WTC11 (cell line): ENCODE measurements at regions not wholly inside any gene's neighbourhood (a gene's known extent, or its start where the extent isn't known, plus 50 kb on each side); places are given as distances from the start of the nearest gene placed in this dataset.

Source experiments
- ATAC-seq: fragments of 200-7000 bp; cut with Tn5 transposase; 2 replicates; pipeline ENCODE4 v1.10.0; 2021; ENCODE audit warnings: mild to moderate bottlenecking, moderate library complexity
- CTCF ChIA-PET: fragments of 300-600 bp; sonication (Branson Sonifier 250); formaldehyde crosslinking; loops from one replicate; lab custom pipeline; 2021; ENCODE audit warnings: antibody characterized with exemption; lab: Charles Lee
- POLR2A ChIA-PET: fragments of 350-600 bp; sonication (Branson Sonifier 250); formaldehyde crosslinking; loops from one replicate; lab custom pipeline; 2021; ENCODE audit warnings: antibody characterized with exemption; lab: Charles Lee
- DNase-seq: peaks from one replicate; pipeline ENCODE4 v3.0.0; 2021; ENCODE audit warnings: low spot score
- H3K27ac Mint-ChIP-seq: 2 replicates; pipeline ENCODE4 v1.8.0; 2021; ENCODE audit warnings: mixed read lengths
- H3K27me3 Mint-ChIP-seq: 2 replicates; pipeline ENCODE4 v1.8.0; 2021; ENCODE audit warnings: low read depth, mild to moderate bottlenecking, moderate library complexity, mixed read lengths
- H3K36me3 Mint-ChIP-seq: 2 replicates; pipeline ENCODE4 v1.8.0; 2021; ENCODE audit warnings: mixed read lengths
- H3K4me1 Mint-ChIP-seq: 2 replicates; pipeline ENCODE4 v1.8.0; 2022; ENCODE audit warnings: mixed read lengths
- H3K4me3 Mint-ChIP-seq: 2 replicates; pipeline ENCODE4 v1.8.0; 2021; ENCODE audit warnings: mild to moderate bottlenecking, moderate library complexity, mixed read lengths
- H3K9me3 Mint-ChIP-seq: 2 replicates; pipeline ENCODE4 v1.8.0; 2021; ENCODE audit warnings: mixed read lengths
- CREB1 ChIP-seq: sonication (generic); formaldehyde crosslinking; IDR thresholded peaks from 2 replicates; pipeline ENCODE4 v1.8.0; 2023; ENCODE audit warnings: mild to moderate bottlenecking, missing genetic modification reagents
- CREM ChIP-seq: sonication (generic); formaldehyde crosslinking; IDR thresholded peaks from 2 replicates; pipeline ENCODE4 v1.8.1; 2022; ENCODE audit warnings: mild to moderate bottlenecking, missing genetic modification reagents, moderate library complexity
- EMX1 ChIP-seq: fragments of 250-450 bp; sonication (Bioruptor Pico); IDR thresholded peaks from 2 replicates; pipeline ENCODE4 v1.8.0; 2021; ENCODE audit warnings: mild to moderate bottlenecking
- GABPB1 ChIP-seq: sonication (generic); formaldehyde crosslinking; IDR thresholded peaks from 2 replicates; pipeline ENCODE4 v1.8.1; 2023; ENCODE audit warnings: mild to moderate bottlenecking, missing genetic modification reagents
- HMGXB4 ChIP-seq: sonication (generic); formaldehyde crosslinking; IDR thresholded peaks from 2 replicates; pipeline ENCODE4 v1.8.1; 2023; ENCODE audit warnings: mild to moderate bottlenecking, moderate library complexity, missing genetic modification reagents
- IRF1 ChIP-seq: sonication (generic); formaldehyde crosslinking; IDR thresholded peaks from 2 replicates; pipeline ENCODE4 v1.8.0; 2023; ENCODE audit warnings: missing genetic modification reagents
- MYBL2 ChIP-seq: sonication (generic); formaldehyde crosslinking; IDR thresholded peaks from 2 replicates; pipeline ENCODE4 v1.8.1; 2023; ENCODE audit warnings: mild to moderate bottlenecking, moderate library complexity, missing genetic modification reagents
- NFYB ChIP-seq: sonication (generic); formaldehyde crosslinking; conservative IDR thresholded peaks from 2 replicates; pipeline ENCODE4 v1.8.0; 2022; ENCODE audit warnings: low read depth, missing genetic modification reagents
- NR1H2 ChIP-seq: sonication (generic); formaldehyde crosslinking; IDR thresholded peaks from 2 replicates; pipeline ENCODE4 v1.9.0; 2021; ENCODE audit warnings: mild to moderate bottlenecking, moderate library complexity, missing genetic modification reagents
- NR3C1 ChIP-seq: sonication (generic); formaldehyde crosslinking; conservative IDR thresholded peaks from 2 replicates; pipeline ENCODE4 v1.8.1; 2023; ENCODE audit warnings: low read depth, mild to moderate bottlenecking, missing genetic modification reagents
- SMAD4 ChIP-seq: sonication (generic); formaldehyde crosslinking; IDR thresholded peaks from 2 replicates; pipeline ENCODE4 v1.8.0; 2022; ENCODE audit warnings: mild to moderate bottlenecking, missing genetic modification reagents
- ZBTB43 ChIP-seq: sonication (generic); formaldehyde crosslinking; IDR thresholded peaks from 2 replicates; pipeline ENCODE4 v1.8.1; 2023; ENCODE audit warnings: mild to moderate bottlenecking, missing genetic modification reagents
- ZNF121 ChIP-seq: sonication (generic); formaldehyde crosslinking; IDR thresholded peaks from 2 replicates; pipeline ENCODE4 v1.8.0; 2023; ENCODE audit warnings: missing genetic modification reagents
- ZNF263 ChIP-seq: sonication (generic); formaldehyde crosslinking; IDR thresholded peaks from 2 replicates; pipeline ENCODE4 v1.8.1; 2022; ENCODE audit warnings: low read depth, mild to moderate bottlenecking, moderate library complexity, missing genetic modification reagents
- ZNF317 ChIP-seq: sonication (generic); formaldehyde crosslinking; IDR thresholded peaks from 2 replicates; pipeline ENCODE4 v1.8.1; 2023; ENCODE audit warnings: low read depth, mild to moderate bottlenecking, moderate library complexity, missing genetic modification reagents, borderline replicate concordance
- TF ChIP-seq, protein P1 (sequence below): sonication (generic); formaldehyde crosslinking; IDR thresholded peaks from 2 replicates; pipeline ENCODE4 v1.8.1; 2022; ENCODE audit warnings: low read depth, mild to moderate bottlenecking, moderate library complexity, missing genetic modification reagents, borderline replicate concordance
- TF ChIP-seq, protein P2 (sequence below): fragments of 250-450 bp; sonication (Bioruptor Pico); IDR thresholded peaks from 2 replicates; pipeline ENCODE4 v1.8.0; 2021; ENCODE audit warnings: mild to moderate bottlenecking
- TF ChIP-seq, protein P3 (sequence below): sonication (generic); formaldehyde crosslinking; IDR thresholded peaks from 2 replicates; pipeline ENCODE4 v1.8.1; 2023; ENCODE audit warnings: mild to moderate bottlenecking, missing genetic modification reagents, borderline replicate concordance

- TF ChIP-seq ZNF121 (CRISPR knock-in tag) (no peak), CREM (CRISPR knock-in tag) (no peak), MYBL2 (no peak), NFYB (no peak), ZBTB43 (no peak), GABPB1 (CRISPR knock-in tag) (no peak)
- TF ChIP-seq, all 79 proteins: peak for 0
Observed at GRCh38 chr2:18209934-18210639, 331.6 kb downstream of the KCNS3 start (continued).

GRCh38 chr2:18208956-18209355 is 330.5 kb downstream of the KCNS3 start:
- ChIA-PET CTCF (no interaction called here), POLR2A (no interaction called here)
- Mint-ChIP-seq H3K27me3 (no peaks in the 10 kb centered on the region), H3K36me3 (no peaks in the 10 kb centered on the region), H3K4me1 (0 out of 2 replicates have a peak, but pooled peaks cover 4% of the 10 kb centered on the region), H3K27ac (no peak overlapping the region), H3K9me3 (no peaks in the 10 kb centered on the region), H3K4me3 (no peak overlapping the region)
- DNase-seq (no peak), ATAC-seq (no peak)
- TF ChIP-seq, protein P1, sequence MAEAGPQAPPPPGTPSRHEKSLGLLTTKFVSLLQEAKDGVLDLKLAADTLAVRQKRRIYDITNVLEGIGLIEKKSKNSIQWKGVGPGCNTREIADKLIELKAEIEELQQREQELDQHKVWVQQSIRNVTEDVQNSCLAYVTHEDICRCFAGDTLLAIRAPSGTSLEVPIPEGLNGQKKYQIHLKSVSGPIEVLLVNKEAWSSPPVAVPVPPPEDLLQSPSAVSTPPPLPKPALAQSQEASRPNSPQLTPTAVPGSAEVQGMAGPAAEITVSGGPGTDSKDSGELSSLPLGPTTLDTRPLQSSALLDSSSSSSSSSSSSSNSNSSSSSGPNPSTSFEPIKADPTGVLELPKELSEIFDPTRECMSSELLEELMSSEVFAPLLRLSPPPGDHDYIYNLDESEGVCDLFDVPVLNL (CRISPR knock-in tag), result no peak
- no peak for TF ChIP-seq ZNF317 (CRISPR knock-in tag)
- TF ChIP-seq, protein P2, sequence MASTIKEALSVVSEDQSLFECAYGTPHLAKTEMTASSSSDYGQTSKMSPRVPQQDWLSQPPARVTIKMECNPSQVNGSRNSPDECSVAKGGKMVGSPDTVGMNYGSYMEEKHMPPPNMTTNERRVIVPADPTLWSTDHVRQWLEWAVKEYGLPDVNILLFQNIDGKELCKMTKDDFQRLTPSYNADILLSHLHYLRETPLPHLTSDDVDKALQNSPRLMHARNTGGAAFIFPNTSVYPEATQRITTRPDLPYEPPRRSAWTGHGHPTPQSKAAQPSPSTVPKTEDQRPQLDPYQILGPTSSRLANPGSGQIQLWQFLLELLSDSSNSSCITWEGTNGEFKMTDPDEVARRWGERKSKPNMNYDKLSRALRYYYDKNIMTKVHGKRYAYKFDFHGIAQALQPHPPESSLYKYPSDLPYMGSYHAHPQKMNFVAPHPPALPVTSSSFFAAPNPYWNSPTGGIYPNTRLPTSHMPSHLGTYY (CRISPR knock-in tag), result no peak
- no peak for TF ChIP-seq GABPB1 (CRISPR knock-in tag)

DNA sequence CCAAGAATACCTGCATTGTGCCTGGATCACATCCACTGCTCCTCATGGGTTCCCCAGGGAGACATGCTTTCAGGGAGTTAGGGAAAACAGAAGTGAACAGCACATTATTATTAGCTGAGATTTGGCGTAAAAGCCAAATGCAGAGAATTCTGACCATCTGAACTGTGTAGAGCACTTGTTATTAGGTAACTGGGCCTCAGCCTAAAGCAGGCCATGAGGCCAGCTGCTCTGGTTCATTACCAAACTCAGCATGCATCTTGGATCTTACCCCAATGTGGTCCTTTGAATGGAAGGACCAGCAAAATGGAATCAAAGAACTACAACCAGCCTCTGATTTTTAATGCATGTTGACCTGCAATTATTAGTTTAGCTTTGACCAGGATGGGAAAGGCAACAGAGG is 322.3 kb downstream of the KCNS3 start:
- H3K27me3 Mint-ChIP-seq, result no peaks in the 10 kb centered on the region
- CTCF ChIA-PET, result no interaction called here

More for the DNA sequence above, 322.3 kb downstream of the KCNS3 start:
- DNase-seq, result no peak
- no peaks in the 10 kb centered on the region for H3K36me3 Mint-ChIP-seq
- TF ChIP-seq, protein P3, sequence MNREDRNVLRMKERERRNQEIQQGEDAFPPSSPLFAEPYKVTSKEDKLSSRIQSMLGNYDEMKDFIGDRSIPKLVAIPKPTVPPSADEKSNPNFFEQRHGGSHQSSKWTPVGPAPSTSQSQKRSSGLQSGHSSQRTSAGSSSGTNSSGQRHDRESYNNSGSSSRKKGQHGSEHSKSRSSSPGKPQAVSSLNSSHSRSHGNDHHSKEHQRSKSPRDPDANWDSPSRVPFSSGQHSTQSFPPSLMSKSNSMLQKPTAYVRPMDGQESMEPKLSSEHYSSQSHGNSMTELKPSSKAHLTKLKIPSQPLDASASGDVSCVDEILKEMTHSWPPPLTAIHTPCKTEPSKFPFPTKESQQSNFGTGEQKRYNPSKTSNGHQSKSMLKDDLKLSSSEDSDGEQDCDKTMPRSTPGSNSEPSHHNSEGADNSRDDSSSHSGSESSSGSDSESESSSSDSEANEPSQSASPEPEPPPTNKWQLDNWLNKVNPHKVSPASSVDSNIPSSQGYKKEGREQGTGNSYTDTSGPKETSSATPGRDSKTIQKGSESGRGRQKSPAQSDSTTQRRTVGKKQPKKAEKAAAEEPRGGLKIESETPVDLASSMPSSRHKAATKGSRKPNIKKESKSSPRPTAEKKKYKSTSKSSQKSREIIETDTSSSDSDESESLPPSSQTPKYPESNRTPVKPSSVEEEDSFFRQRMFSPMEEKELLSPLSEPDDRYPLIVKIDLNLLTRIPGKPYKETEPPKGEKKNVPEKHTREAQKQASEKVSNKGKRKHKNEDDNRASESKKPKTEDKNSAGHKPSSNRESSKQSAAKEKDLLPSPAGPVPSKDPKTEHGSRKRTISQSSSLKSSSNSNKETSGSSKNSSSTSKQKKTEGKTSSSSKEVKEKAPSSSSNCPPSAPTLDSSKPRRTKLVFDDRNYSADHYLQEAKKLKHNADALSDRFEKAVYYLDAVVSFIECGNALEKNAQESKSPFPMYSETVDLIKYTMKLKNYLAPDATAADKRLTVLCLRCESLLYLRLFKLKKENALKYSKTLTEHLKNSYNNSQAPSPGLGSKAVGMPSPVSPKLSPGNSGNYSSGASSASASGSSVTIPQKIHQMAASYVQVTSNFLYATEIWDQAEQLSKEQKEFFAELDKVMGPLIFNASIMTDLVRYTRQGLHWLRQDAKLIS, result no peak
- TF ChIP-seq EMX1 (CRISPR knock-in tag), result no peak
- TF ChIP-seq HMGXB4 (CRISPR knock-in tag), result no peak
- TF ChIP-seq CREB1 (CRISPR knock-in tag), result no peak
- TF ChIP-seq NR1H2 (CRISPR knock-in tag), result no peak
- no peak for TF ChIP-seq IRF1 (CRISPR knock-in tag)
- TF ChIP-seq ZNF263 (CRISPR knock-in tag), result no peak
- TF ChIP-seq NR3C1, result no peak
- no peak for TF ChIP-seq SMAD4 (CRISPR knock-in tag)
- TF ChIP-seq, all 79 proteins: peak for 0
- Mint-ChIP-seq H3K4me1 (peaks cover 15% of the 10 kb centered on the region), H3K4me3 (no peak overlapping the region), H3K27ac (no peak overlapping the region), H3K9me3 (peaks cover 6% of the 10 kb centered on the region; the same call in 1 of the 2 replicates)
- POLR2A ChIA-PET, result no interaction called here
- no peak for ATAC-seq
